ENCODE measurements at regions not wholly inside any gene's neighbourhood (a gene's known extent, or its start where the extent isn't known, plus 50 kb on each side); places are given as distances from the start of the nearest gene placed in this dataset.

GRCh38 chr17:77697480-77698400 lies 260.8 kb upstream of the TNRC6C start:
- Histone ChIP-seq H2AFZ (no peak overlapping the region), H4K20me1 (ENCODE audit: insufficient read depth) (no peaks in the 10 kb centered on the region), H3K36me3 (ENCODE audit: low read depth) (no peaks in the 10 kb centered on the region), H3K4me2 (no peak overlapping the region), H3K27ac (no peak overlapping the region), H3K4me3 (no peak overlapping the region), H3K4me1 (replicated peaks; ENCODE audit: insufficient read depth) (no peaks in the 10 kb centered on the region), H3F3A (ENCODE audit: insufficient read depth, low read depth) (no peaks in the 10 kb centered on the region), H3K79me2 (ENCODE audit: low read depth) (no peaks in the 10 kb centered on the region), H3K9me3 (ENCODE audit: insufficient read depth, low read depth) (no peaks in the 10 kb centered on the region), H3K27me3 (ENCODE audit: insufficient read depth, low read depth) (peaks cover 79% of the 10 kb centered on the region), H3K9me2 (ENCODE audit: insufficient read depth) (no peaks in the 10 kb centered on the region)
- POLR2A ChIA-PET (ENCODE audit: unreplicated experiment): no interaction called here
- DNase-seq: no peak
- intact Hi-C loops (cut with micrococcal nuclease; ENCODE audit: unreplicated experiment): no loop called here
- CTCF ChIA-PET: no interaction called here
- BruUV-seq (replicated peaks): no TSS peak
- TF ChIP-seq EZH2 (IDR thresholded peaks at IDR 0.05; ENCODE audit: low read depth) (no peak), CTCF (conservative IDR thresholded peaks at IDR 0.05) (no peak)

- no peaks in the 10 kb centered on the region for H3K79me2 ChIP-seq (ENCODE audit: low read depth)
- H2AFZ ChIP-seq: no peak overlapping the region
- H3K4me2 ChIP-seq: no peak overlapping the region
- no peaks in the 10 kb centered on the region for H3K4me1 ChIP-seq (replicated peaks; ENCODE audit: insufficient read depth)
- TF ChIP-seq CTCF (conservative IDR thresholded peaks at IDR 0.05): no peak
- POLR2A ChIA-PET (ENCODE audit: unreplicated experiment): no interaction called here
- DNase-seq: no peak
- intact Hi-C loops (cut with micrococcal nuclease; ENCODE audit: unreplicated experiment): no loop called here
- H4K20me1 ChIP-seq (ENCODE audit: insufficient read depth): no peaks in the 10 kb centered on the region
- no peaks in the 10 kb centered on the region for H3K36me3 ChIP-seq (ENCODE audit: low read depth)
- H3K9me2 ChIP-seq (ENCODE audit: insufficient read depth): no peaks in the 10 kb centered on the region
- no peaks in the 10 kb centered on the region for H3K9me3 ChIP-seq (ENCODE audit: insufficient read depth, low read depth)
- no peak overlapping the region for H3K4me3 ChIP-seq
- CTCF ChIA-PET: no interaction called here
- H3K27me3 ChIP-seq (ENCODE audit: insufficient read depth, low read depth): peaks cover 67% of the 10 kb centered on the region
- no peak overlapping the region for H3K27ac ChIP-seq
- no TSS peak for BruUV-seq (replicated peaks)
- H3F3A ChIP-seq (ENCODE audit: insufficient read depth, low read depth): no peaks in the 10 kb centered on the region
Measured at GRCh38 chr17:77698903-77699623, 259.4 kb upstream of the TNRC6C start.

GRCh38 chr17:77700165-77700881 lies 258.2 kb upstream of the TNRC6C start:
- no peak for TF ChIP-seq EZH2 (IDR thresholded peaks at IDR 0.05; ENCODE audit: low read depth)
- no peak for TF ChIP-seq CTCF (conservative IDR thresholded peaks at IDR 0.05)
- CTCF ChIA-PET: no interaction called here
- no peaks in the 10 kb centered on the region for H3K9me2 ChIP-seq (ENCODE audit: insufficient read depth)
- H3K27me3 ChIP-seq (ENCODE audit: insufficient read depth, low read depth): peaks cover 68% of the 10 kb centered on the region
- no peaks in the 10 kb centered on the region for H3K9me3 ChIP-seq (ENCODE audit: insufficient read depth, low read depth)
- H4K20me1 ChIP-seq (ENCODE audit: insufficient read depth): no peaks in the 10 kb centered on the region
- H3K79me2 ChIP-seq (ENCODE audit: low read depth): no peaks in the 10 kb centered on the region
- POLR2A ChIA-PET (ENCODE audit: unreplicated experiment): no interaction called here
- intact Hi-C loops (cut with micrococcal nuclease; ENCODE audit: unreplicated experiment): no loop called here
- no peak overlapping the region for H3K4me3 ChIP-seq
- H2AFZ ChIP-seq: no peak overlapping the region
- no peaks in the 10 kb centered on the region for H3K4me1 ChIP-seq (replicated peaks; ENCODE audit: insufficient read depth)
- H3F3A ChIP-seq (ENCODE audit: insufficient read depth, low read depth): no peaks in the 10 kb centered on the region
- no TSS peak for BruUV-seq (replicated peaks)
- no peaks in the 10 kb centered on the region for H3K36me3 ChIP-seq (ENCODE audit: low read depth)
- H3K4me2 ChIP-seq: no peak overlapping the region
- H3K27ac ChIP-seq: no peak overlapping the region
- no peak for DNase-seq
